ENCODE measurements at regions not wholly inside any gene's neighbourhood (a gene's known extent, or its start where the extent isn't known, plus 50 kb on each side); places are given as distances from the start of the nearest gene placed in this dataset.
"Not testable (repeated sequence)": the region's sequence is repeated elsewhere in the genome, so short reads cannot be mapped to it uniquely, and the experiment has no call there.

DNA sequence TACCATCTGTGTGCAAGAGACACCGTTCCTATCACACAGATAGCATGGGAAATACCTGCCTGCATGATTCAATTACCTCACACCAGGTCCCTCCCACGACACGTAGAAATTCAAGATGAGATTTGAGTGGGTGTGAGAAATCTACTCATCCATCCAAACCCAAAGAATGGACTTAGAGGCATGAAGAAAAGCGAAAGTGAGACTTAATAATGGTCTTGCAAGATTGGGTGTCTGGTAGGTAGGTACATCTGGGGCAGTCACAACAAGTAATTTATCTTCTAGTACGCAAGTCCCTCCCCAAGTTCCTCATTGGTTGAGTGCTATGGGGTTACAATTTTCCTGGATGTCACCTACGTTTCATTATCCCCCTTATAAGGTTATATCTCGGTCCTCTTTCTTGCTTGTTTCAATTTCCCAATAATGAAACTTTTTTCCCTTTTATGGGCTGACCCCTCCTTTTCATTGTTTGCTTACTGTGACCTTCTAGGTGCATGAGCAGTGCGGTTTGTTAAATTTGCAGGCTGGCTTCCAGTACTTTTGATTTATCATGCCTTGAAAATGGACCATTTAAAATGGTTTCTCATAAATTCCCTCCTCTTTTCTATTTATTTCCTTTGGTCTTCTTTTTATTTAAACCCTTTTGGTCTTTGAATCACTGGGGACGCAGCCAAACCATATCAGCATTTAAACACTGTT, 63.1 kb upstream of the ZNF658 start:
- not testable (repeated sequence) for DNase-seq (ENCODE audit: low read depth)
